GM19025 (cell line): ENCODE measurements at regions not wholly inside any gene's neighbourhood (a gene's known extent, or its start where the extent isn't known, plus 50 kb on each side); places are given as distances from the start of the nearest gene placed in this dataset.
"Not testable (repeated sequence)": the region's sequence is repeated elsewhere in the genome, so short reads cannot be mapped to it uniquely, and the experiment has no call there.

Source experiments
- ATAC-seq: cut with Tn5 transposase; IDR thresholded peaks from one replicate; pipeline ENCODE4 v1.9.1; 2021; ENCODE audit warnings: mild to moderate bottlenecking, low read depth, moderate library complexity; ENCODE audit not compliant: unreplicated experiment

DNA sequence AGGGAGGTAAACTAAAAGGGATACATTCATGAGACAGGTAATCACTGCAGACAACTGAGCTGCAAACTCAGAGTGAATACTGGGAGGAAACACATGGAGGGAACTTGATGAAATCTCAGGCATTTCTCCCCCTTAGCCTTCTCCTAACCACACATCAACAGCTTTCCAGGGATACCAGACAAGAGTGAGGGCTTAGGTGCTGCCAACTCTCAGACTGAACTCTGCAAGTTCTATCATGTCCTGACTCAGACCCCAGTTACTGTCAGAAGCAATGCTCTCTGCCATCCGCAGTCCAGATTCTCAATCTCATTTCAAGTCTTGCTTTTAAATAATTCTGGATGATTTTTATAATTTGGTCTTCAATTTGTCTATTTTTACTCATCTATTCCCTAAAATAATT lies 267.3 kb downstream of the LTN1 start:
- no peak for ATAC-seq

- no peak for ATAC-seq
Measured at GRCh38 chr21:28723646-28724045, 269.0 kb downstream of the LTN1 start.

- no peak for ATAC-seq
Measured at GRCh38 chr21:28719723-28720122, 273.0 kb downstream of the LTN1 start.

DNA sequence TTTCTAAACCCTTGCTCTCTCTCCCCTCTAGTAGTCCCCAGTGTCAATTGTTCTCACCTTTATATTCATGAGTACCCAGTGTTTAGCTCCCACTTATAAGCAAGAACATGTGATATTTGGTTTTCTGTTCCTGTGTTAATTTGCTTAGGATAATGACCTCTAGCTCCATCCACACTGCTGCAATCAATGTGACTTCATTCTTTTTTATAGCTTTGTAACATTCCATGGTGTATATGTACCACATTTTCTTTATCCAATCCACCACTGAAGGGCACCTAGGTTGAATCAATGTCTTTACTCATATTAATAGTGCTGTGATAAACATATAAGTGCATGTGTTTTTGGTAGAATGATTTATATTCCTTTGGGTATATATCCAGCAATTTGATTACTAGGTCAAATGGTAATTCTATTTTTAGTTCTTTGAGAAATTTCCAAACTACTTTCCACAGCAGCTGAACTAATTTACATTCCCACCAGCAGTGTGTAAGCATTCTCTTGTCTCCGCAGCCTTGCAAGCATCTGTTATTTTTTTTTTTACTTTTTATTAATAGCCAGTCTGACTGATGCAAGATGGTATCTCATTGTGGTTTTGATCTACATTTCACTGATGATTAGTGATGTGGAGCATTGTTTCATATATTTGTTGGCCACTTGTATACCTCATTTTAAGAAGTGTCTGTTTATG lies 277.8 kb downstream of the LTN1 start:
- no peak for ATAC-seq

DNA sequence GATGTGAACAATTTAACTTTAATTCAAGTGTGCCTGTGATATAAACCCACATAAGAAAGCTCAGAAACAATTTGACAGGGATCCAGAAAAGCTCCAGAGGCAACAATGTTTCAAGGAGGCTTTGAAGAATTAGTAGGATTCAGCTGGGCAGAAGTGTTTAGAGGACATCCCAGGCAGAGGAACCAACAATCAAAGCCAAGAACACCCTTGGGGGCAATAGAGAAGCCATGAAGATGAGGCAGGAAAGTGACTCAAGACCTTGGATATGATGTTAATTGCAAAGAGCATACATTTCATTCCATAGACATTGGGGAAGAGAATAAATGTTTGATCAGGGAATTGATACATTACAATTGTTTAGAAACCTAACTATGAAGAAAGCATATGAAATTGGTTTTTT lies 280.3 kb downstream of the LTN1 start:
- no peak for ATAC-seq

GRCh38 chr21:28705616-28706015 lies 287.1 kb downstream of the LTN1 start:
- ATAC-seq = no peak

DNA sequence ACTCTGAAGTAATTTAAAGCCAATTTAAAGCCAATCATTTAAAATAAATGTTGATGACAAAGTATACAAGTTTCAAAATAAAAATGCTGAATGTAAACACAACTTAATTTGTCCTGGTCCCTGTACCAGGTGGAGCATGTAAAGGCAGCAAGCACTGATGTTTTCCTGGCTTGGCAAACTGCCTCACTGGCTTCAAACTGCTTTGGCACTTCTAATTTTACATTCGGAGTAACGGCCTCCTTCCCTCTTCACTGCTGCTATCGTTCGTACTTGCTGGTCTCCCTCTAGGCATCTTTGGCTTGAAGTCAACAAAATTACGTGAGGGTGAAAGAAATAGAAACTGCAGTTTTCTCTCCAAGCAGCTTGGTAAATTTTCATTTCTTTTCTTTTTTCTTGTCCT lies 287.9 kb downstream of the LTN1 start:
- ATAC-seq = no peak

GRCh38 chr21:28703861-28704260 lies 288.8 kb downstream of the LTN1 start:
- ATAC-seq = no peak

DNA sequence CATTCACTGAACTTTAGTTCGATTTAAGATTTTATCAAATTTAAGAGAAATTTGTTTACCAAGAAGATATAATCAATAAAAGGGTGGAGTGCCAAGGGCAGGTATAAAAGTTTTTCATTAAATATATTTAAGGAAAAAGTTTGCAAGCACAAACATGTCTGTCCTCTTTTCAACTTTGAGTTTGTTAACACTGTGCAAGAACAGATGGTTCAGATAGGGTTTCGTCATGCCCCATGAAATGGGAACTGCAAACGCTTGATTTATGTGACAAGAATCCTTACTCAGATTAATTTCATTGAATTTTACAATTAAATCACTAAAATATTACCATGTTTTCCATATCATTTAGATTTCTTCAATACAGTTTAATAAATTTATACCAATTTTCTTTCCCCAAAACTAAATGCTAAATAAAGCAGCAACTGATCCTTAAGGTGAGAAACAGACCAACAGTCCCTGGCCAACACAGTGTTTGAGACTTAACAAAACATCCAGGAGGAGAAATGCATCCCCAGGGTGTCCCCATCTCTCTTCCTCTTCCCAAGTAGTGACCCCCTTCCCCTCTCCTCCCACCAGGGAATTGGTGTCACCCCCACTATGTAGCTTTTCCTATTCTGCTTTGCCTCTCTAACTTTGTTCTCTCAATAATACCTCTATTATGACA lies 292.9 kb downstream of the LTN1 start:
- ATAC-seq = no peak

DNA sequence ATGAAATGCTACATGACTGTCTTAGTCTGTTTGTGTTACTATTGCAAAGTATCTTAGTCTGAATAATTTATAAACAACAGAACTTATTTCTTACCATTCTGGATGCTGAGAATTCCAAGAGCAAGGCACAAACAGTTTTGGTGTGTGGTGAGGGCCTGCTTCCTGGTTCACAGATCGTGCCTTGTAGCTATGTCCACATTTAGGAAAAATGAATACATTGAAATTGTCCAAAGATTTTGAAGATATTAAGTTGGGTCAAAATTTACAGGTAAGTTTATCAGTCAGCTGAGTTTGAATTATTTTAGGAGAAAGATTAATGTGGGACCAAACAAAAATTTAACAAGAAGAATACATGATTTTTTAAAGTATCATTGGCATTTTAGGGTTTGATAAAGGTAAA lies 293.5 kb downstream of the LTN1 start:
- no peak for ATAC-seq

- no peak for ATAC-seq
Measured at GRCh38 chr21:28696844-28697410, 295.8 kb downstream of the LTN1 start.

DNA sequence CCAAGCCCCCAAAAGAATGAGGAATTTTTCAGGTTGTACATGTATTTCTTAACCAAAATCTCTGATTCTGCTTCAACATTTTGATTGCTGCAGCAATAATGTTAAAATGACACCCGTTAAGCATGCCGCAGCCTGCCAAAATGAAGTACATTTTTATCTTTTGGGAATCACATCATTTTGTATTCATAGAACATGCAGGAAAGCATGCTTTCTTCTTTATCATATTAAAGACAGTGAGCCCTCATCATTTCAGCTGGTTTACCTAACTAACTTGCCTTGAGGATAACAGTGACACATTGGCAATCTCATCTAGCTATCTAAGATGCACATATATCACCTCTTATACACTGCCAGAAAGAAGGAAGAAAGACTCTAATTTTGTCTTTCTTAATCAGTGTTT lies 299.2 kb downstream of the LTN1 start:
- no peak for ATAC-seq

DNA sequence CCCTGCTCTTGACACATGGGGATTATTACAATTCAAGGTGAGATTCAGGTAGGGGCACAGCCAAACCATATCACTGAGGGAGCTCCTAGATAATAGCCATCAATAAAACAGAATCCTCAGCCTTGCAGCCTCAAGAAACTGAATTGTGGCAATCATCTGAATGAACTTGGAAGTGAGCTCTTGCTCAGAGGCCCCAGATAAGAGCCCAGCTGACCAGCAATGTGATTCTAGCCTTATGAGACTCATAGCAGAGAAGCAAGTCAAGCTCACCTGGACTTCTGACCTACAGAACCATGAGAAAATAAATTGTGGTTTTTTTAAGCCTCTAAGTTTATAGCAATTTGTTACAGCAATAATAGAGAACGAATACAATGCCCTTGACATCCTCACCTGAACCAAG lies 302.5 kb downstream of the LTN1 start:
- no peak for ATAC-seq

DNA sequence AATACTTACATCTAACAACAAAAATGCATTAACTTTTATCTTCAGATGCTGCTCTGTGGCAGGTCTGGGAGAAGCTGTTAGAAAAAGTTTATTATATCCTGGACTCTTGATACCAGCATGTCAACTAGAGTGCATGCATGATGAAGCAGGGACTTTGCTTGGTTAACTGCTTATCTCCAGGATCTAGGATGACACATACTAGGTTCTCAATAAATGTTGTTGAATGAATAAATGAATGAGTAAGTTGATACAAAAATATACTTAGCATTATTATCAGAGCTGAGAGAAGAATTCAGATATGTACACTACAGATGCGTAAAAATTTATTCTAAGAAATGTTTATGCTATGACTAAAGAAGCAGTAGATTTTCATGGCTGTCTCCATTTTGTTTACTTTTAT lies 304.3 kb downstream of the LTN1 start:
- ATAC-seq = no peak

DNA sequence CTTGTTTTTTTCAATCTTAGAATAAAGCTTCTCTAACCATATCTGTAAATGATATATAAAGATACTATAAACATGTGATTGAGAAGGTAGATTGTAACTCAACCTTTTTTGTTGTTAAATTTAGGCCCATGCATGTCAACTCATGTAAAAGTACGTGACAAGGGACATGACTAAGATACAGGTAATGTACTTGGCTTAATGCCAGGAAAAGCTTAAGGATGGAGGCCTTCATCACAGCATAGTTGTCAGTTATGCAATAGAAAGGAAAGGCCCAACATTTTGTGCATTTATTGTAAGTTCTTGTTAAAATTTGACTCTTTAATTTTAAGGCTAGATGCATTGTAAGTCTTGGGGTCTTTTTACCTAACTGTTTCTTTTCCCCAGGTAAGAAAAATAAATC lies 305.1 kb downstream of the LTN1 start:
- ATAC-seq = no peak

GRCh38 chr21:28683982-28684752 lies 308.5 kb downstream of the LTN1 start:
- ATAC-seq = no peak

GRCh38 chr21:28682884-28683283 lies 309.8 kb downstream of the LTN1 start:
- ATAC-seq = not testable (repeated sequence)

GRCh38 chr21:28677096-28677495 lies 315.6 kb downstream of the LTN1 start:
- ATAC-seq = not testable (repeated sequence)

DNA sequence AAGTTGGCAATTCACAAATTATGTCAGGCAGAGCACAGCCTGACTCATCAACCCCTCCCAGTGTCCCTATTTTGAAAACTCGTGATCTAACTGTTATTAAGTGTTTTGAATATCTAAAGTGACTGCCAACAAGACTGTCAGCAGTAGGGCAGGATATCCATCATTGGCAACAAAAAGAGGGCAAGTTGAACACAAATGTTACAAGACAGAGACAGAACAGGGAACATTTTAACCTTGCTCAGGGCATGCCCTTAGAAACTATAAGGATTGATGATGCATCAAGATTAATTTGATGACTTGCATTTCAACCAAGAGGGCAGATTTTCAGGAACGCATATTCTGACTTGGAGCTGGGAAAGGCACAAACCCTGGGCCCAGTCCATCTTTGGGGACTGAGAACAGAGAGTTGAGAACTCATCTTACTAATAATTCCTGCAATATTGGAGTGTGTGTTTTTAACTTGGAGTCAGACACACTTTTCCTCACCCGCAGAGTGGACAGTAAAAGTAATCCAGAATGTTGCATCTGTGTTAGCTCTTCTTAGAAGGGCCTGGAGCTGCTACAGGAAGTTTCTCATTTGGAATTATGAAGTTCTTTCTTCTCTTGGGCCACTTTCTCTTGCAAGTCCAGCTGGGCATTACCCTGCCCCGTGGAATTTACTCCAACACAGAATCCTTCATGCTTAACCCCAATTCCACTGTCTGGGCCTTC lies 317.2 kb downstream of the LTN1 start:
- ATAC-seq = no peak

DNA sequence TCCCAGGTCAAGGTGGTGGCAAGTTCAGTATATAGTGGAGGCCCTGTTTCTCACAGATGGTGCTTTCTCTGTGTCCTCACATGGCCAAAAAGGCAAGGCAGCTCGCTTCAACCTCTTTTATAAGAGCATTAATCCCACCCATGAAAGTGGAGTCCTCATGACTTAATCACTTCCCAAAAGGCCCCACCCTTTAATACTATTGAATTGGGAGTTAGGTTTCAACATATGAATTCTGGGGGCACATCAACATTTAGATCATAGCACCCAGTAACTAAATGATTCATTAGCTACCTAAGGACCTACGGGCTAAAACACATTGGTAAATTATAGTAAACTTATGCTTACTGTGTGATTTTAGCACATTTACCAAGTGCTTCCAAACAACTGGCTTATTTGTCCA lies 317.9 kb downstream of the LTN1 start:
- ATAC-seq = no peak
